ENCODE measurements at regions not wholly inside any gene's neighbourhood (a gene's known extent, or its start where the extent isn't known, plus 50 kb on each side); places are given as distances from the start of the nearest gene placed in this dataset.
A peak's percentile ranks its signal among the peaks of the same experiment; 100 is the strongest.

GRCh38 chr3:43183456-43183855 lies 77.6 kb upstream of the POMGNT2 start:
- DNase-seq (ENCODE audit: low read depth, low spot score): no peak

DNA sequence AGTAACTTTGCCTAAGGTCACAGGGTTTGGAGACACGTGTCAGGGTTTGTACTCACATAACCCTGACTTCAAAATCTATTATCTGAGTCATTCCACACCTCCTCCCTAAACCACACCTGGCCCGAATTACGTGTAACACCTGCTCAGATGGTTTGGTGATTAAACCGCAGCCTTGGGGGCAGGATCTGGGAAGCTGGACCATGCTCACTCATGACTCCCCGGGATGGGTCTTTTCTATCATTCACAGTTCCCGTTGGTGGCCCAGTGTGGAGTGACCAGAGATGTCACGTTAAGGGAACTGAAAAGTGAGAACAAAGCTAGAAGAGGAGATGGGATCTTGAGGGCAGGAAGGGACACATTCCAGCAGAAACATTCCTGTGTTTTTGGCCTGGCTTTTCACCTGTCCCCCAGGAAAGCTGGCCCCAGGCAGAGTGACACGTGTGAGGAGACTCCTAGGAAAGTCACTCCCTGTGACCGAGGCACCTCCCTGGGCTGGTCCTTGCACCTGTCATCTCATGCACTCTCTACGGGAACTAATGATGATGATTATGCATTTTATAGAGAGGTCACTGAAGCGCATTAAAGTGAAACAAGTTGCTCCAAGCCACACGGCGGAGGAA lies 75.4 kb upstream of the POMGNT2 start:
- DNase-seq (ENCODE audit: low read depth, low spot score): no peak

DNA sequence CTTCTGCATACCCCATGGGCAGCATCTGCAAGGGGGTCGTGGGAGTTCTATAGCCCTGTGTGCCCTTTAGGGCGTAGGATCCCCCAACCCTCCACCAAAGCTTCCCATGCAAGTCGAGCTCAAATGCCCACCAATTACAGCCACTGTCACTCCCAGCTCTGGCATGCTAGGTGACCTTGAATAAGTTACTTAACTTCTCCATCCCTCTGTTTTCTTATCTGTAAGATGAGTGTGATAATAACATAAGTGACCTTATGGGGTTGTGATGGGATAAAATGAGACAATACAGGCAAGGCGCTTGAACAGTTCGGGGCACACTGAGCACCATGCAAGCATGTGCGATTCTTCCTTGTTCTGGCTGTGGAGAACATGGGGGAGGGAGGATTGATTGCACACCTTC lies 74.8 kb upstream of the POMGNT2 start:
- DNase-seq (ENCODE audit: low read depth, low spot score): no peak

GRCh38 chr3:43180027-43180426 lies 74.1 kb upstream of the POMGNT2 start:
- peak; percentile 81 for DNase-seq (ENCODE audit: low read depth, low spot score)

GRCh38 chr3:43178891-43179366 lies 73.0 kb upstream of the POMGNT2 start:
- no peak for DNase-seq (ENCODE audit: low read depth, low spot score)

DNA sequence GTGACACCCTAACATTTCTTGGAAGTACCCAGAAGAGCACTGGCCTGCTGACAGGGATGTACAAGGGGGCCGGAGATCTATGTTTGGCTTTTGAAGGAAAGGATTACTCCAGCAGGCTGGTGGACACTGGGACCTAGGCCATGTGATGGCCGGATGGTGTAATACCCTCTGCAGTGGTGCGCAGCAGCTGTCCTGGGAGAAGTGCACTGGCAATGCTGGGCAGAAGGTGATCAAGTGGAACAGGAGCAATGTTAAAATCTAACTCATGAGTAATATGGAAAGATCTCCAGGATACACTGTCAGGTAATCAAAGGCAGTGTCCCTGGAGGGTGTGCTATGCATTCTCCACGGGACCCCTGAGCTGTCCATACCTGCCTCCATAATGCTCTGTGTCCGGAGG lies 71.2 kb upstream of the POMGNT2 start:
- no peak for DNase-seq (ENCODE audit: low read depth, low spot score)

- no peak for DNase-seq (ENCODE audit: low read depth, low spot score)
These were observed 70.8 kb upstream of the POMGNT2 start for GRCh38 chr3:43176666-43177065.

GRCh38 chr3:43175541-43175940 lies 69.7 kb upstream of the POMGNT2 start:
- DNase-seq (ENCODE audit: low read depth, low spot score): no peak

DNA sequence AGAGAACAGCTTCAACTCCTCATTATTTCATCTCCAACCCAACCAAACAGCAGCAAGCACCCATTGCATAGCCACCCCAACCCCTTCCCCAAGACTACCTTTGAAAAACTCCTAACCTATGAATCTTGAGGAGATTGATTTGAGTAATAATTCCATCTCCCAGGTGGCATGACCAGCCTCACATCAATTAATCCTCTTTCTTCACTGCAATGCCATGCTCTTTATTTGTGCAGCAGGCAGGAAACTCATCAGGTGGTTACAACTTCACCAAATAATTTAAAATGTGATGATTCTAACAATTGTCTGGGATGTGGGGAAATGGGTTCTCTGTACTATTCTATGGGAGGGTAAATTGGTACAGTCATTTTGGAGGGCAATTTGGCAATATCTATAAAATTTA lies 68.1 kb upstream of the POMGNT2 start:
- DNase-seq (ENCODE audit: low read depth, low spot score): no peak

DNA sequence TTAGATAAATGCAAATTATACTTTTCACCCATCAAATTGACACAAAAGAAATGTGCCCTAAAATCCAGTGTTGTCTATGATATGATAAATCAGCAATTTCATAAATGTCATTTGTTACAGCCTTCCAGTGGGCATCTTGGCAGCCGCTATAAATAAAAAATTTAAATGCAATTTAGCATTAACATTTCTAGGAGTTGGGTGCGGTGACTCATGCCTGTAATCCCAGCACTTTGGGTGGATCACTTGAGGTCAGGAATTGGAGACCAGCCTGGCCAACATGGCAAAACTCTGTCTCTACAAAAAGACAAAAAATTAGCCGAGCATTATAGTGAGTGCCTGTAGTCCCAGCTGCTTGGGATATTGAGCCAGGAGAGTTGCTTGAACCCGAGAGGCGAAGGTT lies 65.9 kb upstream of the POMGNT2 start:
- no peak for DNase-seq (ENCODE audit: low read depth, low spot score)

- no peak for DNase-seq (ENCODE audit: low read depth, low spot score)
These were observed 64.7 kb upstream of the POMGNT2 start for GRCh38 chr3:43170553-43170952.

- no peak for DNase-seq (ENCODE audit: low read depth, low spot score)
These were observed 64.1 kb upstream of the POMGNT2 start for GRCh38 chr3:43169987-43170386.

GRCh38 chr3:43166406-43166805 lies 60.5 kb upstream of the POMGNT2 start:
- DNase-seq (ENCODE audit: low read depth, low spot score): no peak

GRCh38 chr3:43165786-43166185 lies 59.9 kb upstream of the POMGNT2 start:
- DNase-seq (ENCODE audit: low read depth, low spot score): no peak

DNA sequence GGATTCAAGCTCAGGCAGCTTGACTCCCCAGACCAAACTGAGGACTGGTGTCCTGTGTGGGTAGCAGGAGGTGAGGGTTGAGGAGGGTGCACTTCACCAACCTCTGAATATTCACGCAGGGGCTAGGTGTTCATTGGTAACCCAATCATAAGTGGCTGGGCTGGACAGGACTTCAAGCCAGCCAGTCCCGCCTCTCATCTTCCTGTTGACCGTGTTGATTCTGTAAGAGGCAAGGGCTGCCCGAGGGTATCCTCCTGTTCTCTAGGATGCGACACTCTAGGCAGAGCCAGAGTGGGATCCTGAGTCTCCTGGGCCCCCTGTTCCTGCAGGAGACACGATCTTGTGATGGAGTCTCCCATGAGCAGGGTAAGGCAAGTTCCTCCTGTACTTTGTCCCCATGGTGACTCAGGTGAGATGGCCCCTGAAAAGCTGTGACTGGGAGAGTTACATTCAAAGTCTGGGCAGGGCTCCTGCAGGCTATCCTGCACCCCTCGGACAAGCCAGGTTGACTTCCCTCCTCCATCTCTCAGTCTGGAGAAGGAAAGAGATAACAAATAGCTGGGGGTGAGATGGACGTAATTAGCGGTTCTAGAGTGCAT lies 58.1 kb upstream of the POMGNT2 start:
- no peak for DNase-seq (ENCODE audit: low read depth, low spot score)

- DNase-seq (ENCODE audit: low read depth, low spot score): peak; percentile 35
These were observed 56.6 kb upstream of the POMGNT2 start for GRCh38 chr3:43162230-43163084.

DNA sequence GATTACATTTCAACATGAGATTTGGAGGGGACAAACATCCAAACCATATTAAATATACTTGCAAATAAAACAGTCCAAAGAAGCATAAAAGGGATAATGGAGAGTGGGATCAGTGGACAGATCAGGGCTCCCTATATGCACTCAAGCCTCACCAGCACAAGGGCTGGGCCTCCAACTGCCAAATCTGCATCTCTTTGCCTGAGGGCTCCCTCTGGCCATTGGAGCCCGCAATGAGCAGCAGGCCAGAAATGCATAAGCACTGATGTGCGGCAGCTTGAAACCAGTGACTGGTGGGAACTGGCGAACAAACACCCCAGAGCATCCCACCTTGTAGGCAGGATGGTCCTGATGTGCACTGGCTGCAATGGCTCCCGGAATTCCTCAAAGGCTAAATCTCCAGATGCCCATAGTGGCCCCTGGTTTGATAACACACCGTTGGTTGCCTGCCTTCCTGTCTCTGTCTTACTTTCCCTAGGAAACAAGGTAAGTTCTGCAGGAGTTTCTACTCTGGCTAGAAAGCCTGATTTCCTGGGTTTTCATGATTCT lies 55.9 kb upstream of the POMGNT2 start:
- no peak for DNase-seq (ENCODE audit: low read depth, low spot score)

DNA sequence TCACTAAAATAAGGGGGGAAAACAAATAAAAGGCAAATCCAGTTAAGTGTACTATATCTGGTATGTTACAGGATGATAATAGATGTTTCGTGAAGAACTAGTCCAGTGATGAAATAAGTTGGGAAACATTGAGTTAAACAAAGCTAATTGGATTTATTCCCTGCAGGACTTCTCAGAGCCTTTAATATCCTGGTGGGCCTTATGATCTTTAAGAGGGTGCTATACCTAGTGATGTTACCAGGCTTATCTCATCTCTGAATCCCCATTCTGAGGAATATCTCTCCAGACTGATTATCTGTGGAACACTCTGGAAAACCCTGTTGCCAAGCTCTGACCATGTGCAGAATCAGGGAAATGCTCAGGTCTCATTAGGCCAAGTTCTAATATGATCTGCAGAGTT lies 54.8 kb upstream of the POMGNT2 start:
- no peak for DNase-seq (ENCODE audit: low read depth, low spot score)

GRCh38 chr3:43159876-43160255 lies 54.0 kb upstream of the POMGNT2 start:
- DNase-seq (ENCODE audit: low read depth, low spot score): no peak

DNA sequence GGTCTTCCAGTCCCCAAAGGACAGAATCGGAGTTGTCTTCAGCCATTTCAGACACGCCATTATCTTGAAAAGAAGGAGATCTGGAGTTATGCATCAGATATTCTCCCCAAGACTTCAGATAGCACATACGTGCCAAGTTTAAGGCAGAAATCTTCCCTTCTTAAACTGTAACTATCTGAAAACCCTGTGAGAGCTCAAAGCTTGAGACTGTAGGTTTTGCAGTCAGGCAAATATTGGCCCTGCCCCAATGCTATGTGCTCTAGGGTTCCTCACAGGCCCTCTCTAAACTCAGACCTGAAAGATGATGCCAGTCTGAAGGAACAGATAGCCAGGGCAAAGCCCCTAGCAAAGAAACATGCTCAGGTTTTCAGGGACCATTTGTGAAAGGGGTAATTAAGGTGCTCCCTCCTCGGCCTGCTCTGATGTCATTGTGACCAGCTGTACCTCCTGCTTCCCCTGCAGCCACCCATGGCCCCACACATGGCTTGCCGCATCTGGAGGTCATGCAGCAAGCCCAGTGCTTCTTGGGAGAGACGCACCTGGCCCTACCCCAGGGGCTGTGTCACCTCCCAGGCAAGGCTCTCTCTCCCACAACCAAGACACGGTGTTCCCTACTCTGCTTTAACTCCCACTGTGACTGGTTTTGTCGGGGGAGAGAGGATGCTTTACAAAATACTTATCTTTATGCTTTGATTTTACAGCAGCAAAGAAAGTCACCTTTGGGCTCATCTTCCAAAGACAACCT lies 53.4 kb upstream of the POMGNT2 start:
- no peak for DNase-seq (ENCODE audit: low read depth, low spot score)

GRCh38 chr3:43156812-43157455 lies 51.1 kb upstream of the POMGNT2 start:
- DNase-seq (ENCODE audit: low read depth, low spot score): no peak

Data from pulmonary artery endothelial cell (primary cell).